ENCODE measurements at regions not wholly inside any gene's neighbourhood (a gene's known extent, or its start where the extent isn't known, plus 50 kb on each side); places are given as distances from the start of the nearest gene placed in this dataset.

DNA sequence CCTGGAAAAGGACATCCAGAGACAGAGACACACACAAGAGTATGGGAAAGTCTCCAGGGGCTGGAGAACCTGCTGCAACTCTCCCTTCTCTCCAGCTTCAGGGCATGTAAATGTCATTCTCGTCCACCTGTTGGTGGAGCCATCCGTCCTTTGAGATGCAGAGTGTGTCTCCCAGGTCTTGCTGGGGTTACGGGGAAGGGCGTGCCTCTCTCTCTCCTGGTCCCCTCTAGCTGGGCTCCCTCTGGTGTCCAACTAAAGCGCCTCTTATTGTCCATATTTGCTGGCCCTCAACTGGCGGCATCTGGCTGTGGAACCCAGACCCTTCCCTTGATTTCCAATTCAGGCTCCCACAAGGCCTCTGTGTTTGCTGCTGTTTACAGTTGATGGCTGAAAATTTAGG, 244.1 kb downstream of the BMP7 start:
- Histone ChIP-seq H3K4me3 (ENCODE audit: low read depth, low read length) (no peak overlapping the region), H3K9me3 (ENCODE audit: control insufficient read depth in 2 of 2, low read length in 2 of 2) (no peaks in the 10 kb centered on the region), H3K27ac (ENCODE audit: insufficient read depth, low read length, poor library complexity, severe bottlenecking) (no peak overlapping the region), H3K27me3 (ENCODE audit: control insufficient read depth, insufficient read depth, low read length) (no peaks in the 10 kb centered on the region), H3K36me3 (ENCODE audit: control insufficient read depth, insufficient read depth, low read length) (no peaks in the 10 kb centered on the region), H3K4me1 (ENCODE audit: control insufficient read depth, insufficient read depth, low read length, poor library complexity, severe bottlenecking) (no peaks in the 10 kb centered on the region)
- ATAC-seq (ENCODE audit: low read depth in 2 of 2) = no peak
- Mint-ChIP-seq H3K27me3 (peaks cover 8% of the 10 kb centered on the region), H3K27ac (no peak overlapping the region), H3K4me3 (no peak overlapping the region), H3K9me3 (peaks cover 0 to 3% (median 0%) of the 10 kb centered on the region in 7 donors), H3K36me3 (no peaks in the 10 kb centered on the region), H3K4me1 (no peaks in the 10 kb centered on the region)
- DNase-seq = no peak

DNA sequence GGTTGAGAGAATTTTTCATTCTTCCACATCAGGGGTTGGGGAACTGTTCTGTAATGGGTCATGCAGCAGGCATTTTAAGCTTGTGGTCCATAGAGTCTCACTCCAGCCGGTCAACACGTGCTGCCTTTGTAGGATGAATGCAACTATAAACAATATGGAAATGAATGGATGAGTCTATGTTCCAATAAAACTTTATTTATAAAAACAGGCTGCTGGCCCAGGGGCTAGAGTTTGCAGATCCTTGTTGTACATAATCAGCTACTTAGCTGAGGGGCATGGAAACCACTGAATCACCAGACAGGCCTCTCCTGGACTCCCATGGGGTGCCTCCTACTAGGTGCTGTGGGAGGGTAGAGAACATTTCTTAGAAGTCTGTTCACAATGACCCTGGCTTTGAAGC, 243.4 kb downstream of the BMP7 start:
- H3K36me3 ChIP-seq (ENCODE audit: control insufficient read depth, insufficient read depth, low read length) = no peaks in the 10 kb centered on the region
- H3K27me3 ChIP-seq (ENCODE audit: control insufficient read depth, insufficient read depth, low read length) = no peaks in the 10 kb centered on the region
- Mint-ChIP-seq H3K36me3 (no peaks in the 10 kb centered on the region), H3K9me3 (peaks cover 0 to 2% (median 0%) of the 10 kb centered on the region in 7 donors), H3K4me3 (no peak overlapping the region), H3K4me1 (no peaks in the 10 kb centered on the region), H3K27ac (no peak overlapping the region), H3K27me3 (peaks cover 8% of the 10 kb centered on the region)
- H3K27ac ChIP-seq (ENCODE audit: insufficient read depth, low read length, poor library complexity, severe bottlenecking) = no peak overlapping the region
- no peaks in the 10 kb centered on the region for H3K4me1 ChIP-seq (ENCODE audit: control insufficient read depth, insufficient read depth, low read length, poor library complexity, severe bottlenecking)
- ATAC-seq (ENCODE audit: low read depth in 2 of 2) (no peak), DNase-seq (no peak)
- H3K9me3 ChIP-seq (ENCODE audit: control insufficient read depth in 2 of 2, low read length in 2 of 2) = no peaks in the 10 kb centered on the region
- H3K4me3 ChIP-seq (ENCODE audit: low read depth, low read length) = no peak overlapping the region

DNA sequence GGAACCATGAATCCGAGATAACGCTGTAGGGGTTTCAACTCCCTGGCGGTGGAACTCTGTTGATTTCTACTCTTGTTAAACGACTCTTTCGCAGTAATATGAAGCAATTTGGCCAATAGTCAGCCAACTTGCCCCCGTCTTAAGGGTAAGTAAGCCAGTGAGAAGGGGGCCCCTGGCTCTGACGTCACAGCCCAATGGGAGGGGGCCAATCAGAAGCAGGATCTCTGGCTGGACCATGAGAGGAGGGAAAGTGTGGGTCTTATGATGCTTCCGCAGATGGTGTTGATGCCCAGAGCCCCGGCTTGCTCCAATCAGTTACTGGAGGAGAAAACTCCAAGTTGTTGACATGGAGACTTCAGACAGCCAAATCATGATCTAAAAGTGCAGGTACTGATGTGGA, 242.4 kb downstream of the BMP7 start:
- no peak overlapping the region for H3K27ac Mint-ChIP-seq
- no peaks in the 10 kb centered on the region for H3K4me1 ChIP-seq (ENCODE audit: control insufficient read depth, insufficient read depth, low read length, poor library complexity, severe bottlenecking)
- no peak overlapping the region for H3K27ac ChIP-seq (ENCODE audit: insufficient read depth, low read length, poor library complexity, severe bottlenecking)
- H3K4me3 ChIP-seq (ENCODE audit: low read depth, low read length) = no peak overlapping the region
- ATAC-seq (ENCODE audit: low read depth in 2 of 2) = no peak
- no peak overlapping the region for H3K4me3 Mint-ChIP-seq
- H3K27me3 Mint-ChIP-seq = peaks cover 8% of the 10 kb centered on the region
- peaks cover 0 to 3% (median 0%) of the 10 kb centered on the region in 7 donors for H3K9me3 Mint-ChIP-seq
- H3K4me1 Mint-ChIP-seq = no peaks in the 10 kb centered on the region
- H3K9me3 ChIP-seq (ENCODE audit: control insufficient read depth in 2 of 2, low read length in 2 of 2) = no peaks in the 10 kb centered on the region
- H3K36me3 ChIP-seq (ENCODE audit: control insufficient read depth, insufficient read depth, low read length) = no peaks in the 10 kb centered on the region
- DNase-seq = no peak
- H3K36me3 Mint-ChIP-seq = no peaks in the 10 kb centered on the region
- no peaks in the 10 kb centered on the region for H3K27me3 ChIP-seq (ENCODE audit: control insufficient read depth, insufficient read depth, low read length)

DNA sequence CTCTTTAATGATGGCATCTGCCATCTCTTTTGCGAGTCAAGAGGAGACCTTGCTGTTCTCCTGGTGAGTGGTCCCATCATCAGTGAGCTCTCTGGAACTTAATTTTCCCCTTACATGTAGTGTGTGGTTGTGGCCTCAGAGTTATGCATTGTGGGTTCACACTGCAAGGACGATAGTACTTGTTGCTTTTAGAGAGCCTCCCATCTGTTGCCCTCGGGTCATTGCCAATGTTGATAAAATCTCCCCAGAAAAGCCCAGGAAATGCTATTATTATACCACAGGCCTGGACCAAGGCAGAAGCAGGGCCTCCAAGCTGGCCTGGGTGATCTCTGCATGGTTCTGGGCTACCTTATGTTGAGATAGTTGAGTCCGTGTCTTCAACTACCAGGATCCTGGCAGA, 241.6 kb downstream of the BMP7 start:
- Histone ChIP-seq H3K9me3 (ENCODE audit: control insufficient read depth in 2 of 2, low read length in 2 of 2) (no peaks in the 10 kb centered on the region), H3K4me1 (ENCODE audit: control insufficient read depth, insufficient read depth, low read length, poor library complexity, severe bottlenecking) (no peaks in the 10 kb centered on the region), H3K4me3 (ENCODE audit: low read depth, low read length) (no peak overlapping the region), H3K27ac (ENCODE audit: insufficient read depth, low read length, poor library complexity, severe bottlenecking) (no peak overlapping the region), H3K27me3 (ENCODE audit: control insufficient read depth, insufficient read depth, low read length) (no peaks in the 10 kb centered on the region), H3K36me3 (ENCODE audit: control insufficient read depth, insufficient read depth, low read length) (no peaks in the 10 kb centered on the region)
- H3K36me3 Mint-ChIP-seq = no peaks in the 10 kb centered on the region
- no peaks in the 10 kb centered on the region for H3K4me1 Mint-ChIP-seq
- DNase-seq = no peak
- H3K4me3 Mint-ChIP-seq = no peak overlapping the region
- H3K27ac Mint-ChIP-seq = no peak overlapping the region
- peaks cover 8% of the 10 kb centered on the region for H3K27me3 Mint-ChIP-seq
- peaks cover 0 to 3% (median 0%) of the 10 kb centered on the region in 7 donors for H3K9me3 Mint-ChIP-seq
- ATAC-seq (ENCODE audit: low read depth in 2 of 2) = no peak

DNA sequence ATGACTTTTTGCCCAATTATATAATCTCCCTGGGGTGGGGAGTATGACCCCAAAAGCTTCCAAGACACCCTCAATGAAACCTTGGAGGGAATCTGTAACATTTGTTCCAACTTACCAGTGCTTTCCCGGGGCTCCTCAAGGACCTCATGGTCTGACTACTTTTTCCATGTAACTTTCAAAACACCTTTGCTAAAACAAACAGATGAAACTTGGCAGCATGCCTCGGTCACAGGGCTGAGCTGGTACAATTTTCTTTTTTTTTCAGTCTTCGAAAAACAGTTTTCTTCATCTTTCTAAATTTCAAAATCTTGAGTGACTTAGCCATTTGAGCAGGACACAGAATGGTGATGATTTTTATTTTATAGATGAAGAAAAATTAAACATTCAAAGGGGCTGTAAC, 241.2 kb downstream of the BMP7 start:
- Histone ChIP-seq H3K36me3 (ENCODE audit: control insufficient read depth, insufficient read depth, low read length) (no peaks in the 10 kb centered on the region), H3K4me3 (ENCODE audit: low read depth, low read length) (no peak overlapping the region), H3K27ac (ENCODE audit: insufficient read depth, low read length, poor library complexity, severe bottlenecking) (no peak overlapping the region), H3K27me3 (ENCODE audit: control insufficient read depth, insufficient read depth, low read length) (no peaks in the 10 kb centered on the region), H3K4me1 (ENCODE audit: control insufficient read depth, insufficient read depth, low read length, poor library complexity, severe bottlenecking) (no peaks in the 10 kb centered on the region), H3K9me3 (ENCODE audit: control insufficient read depth in 2 of 2, low read length in 2 of 2) (no peaks in the 10 kb centered on the region)
- Mint-ChIP-seq H3K4me3 (no peak overlapping the region), H3K27ac (no peak overlapping the region), H3K9me3 (peaks cover 0 to 3% (median 0%) of the 10 kb centered on the region in 7 donors), H3K27me3 (peaks cover 7% of the 10 kb centered on the region), H3K36me3 (no peaks in the 10 kb centered on the region), H3K4me1 (no peaks in the 10 kb centered on the region)
- DNase-seq (no peak), ATAC-seq (ENCODE audit: low read depth in 2 of 2) (no peak)

DNA sequence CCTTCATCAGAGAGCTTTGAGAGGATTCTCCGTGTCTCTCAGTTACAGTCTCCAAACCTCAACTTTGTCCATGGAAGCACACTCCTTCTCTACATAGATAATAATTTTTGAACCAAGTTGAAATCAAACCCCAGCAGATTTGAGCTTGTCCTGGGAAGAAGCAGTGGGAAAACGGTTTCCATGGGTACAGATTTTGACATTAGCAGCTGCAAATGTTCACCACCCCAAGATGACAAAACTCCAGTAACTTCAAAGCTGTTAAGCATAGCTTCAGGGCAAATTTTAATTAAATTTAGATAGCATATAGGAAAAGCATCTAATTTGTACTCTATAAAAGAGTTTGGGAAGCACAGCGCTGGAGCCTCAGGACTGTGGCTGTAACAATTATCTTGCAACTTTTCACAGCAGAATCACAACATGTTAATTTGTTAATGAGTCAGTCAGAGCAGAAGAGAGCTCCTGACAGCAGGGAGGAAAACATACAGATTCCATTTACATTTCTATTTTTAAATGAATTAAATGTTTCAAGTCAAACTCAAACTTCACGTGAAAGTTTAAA, 240.7 kb downstream of the BMP7 start:
- ATAC-seq (ENCODE audit: low read depth in 2 of 2) (no peak), DNase-seq (no peak)
- H3K4me1 Mint-ChIP-seq = no peaks in the 10 kb centered on the region
- no peak overlapping the region for H3K27ac ChIP-seq (ENCODE audit: insufficient read depth, low read length, poor library complexity, severe bottlenecking)
- H3K4me3 Mint-ChIP-seq = no peak overlapping the region
- H3K36me3 ChIP-seq (ENCODE audit: control insufficient read depth, insufficient read depth, low read length) = no peaks in the 10 kb centered on the region
- no peaks in the 10 kb centered on the region for H3K36me3 Mint-ChIP-seq
- no peaks in the 10 kb centered on the region for H3K4me1 ChIP-seq (ENCODE audit: control insufficient read depth, insufficient read depth, low read length, poor library complexity, severe bottlenecking)
- no peak overlapping the region for H3K27ac Mint-ChIP-seq
- H3K27me3 Mint-ChIP-seq = peaks cover 4% of the 10 kb centered on the region
- peaks cover 0 to 3% (median 0%) of the 10 kb centered on the region in 7 donors for H3K9me3 Mint-ChIP-seq
- H3K4me3 ChIP-seq (ENCODE audit: low read depth, low read length) = no peak overlapping the region
- no peaks in the 10 kb centered on the region for H3K27me3 ChIP-seq (ENCODE audit: control insufficient read depth, insufficient read depth, low read length)
- no peaks in the 10 kb centered on the region for H3K9me3 ChIP-seq (ENCODE audit: control insufficient read depth in 2 of 2, low read length in 2 of 2)

DNA sequence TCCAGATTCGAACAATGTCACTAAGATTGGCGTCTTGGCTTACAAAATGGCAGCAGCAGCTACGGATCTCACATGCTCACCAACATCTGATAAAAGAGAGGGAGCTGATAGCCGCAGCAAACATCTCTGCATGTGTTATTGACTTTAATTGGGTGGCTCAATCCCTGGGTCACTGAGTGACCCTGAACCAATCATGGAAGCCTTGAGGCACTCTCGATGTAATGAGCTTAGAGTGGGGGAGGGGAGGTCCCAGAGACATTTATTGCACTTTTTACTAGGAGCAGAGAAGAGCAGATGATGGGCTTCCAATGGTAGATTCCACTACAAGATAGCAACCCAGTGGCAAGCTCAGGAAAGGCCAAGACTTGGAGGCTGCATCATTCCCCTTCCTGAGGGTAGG, 238.7 kb downstream of the BMP7 start:
- H3K36me3 Mint-ChIP-seq = no peaks in the 10 kb centered on the region
- H3K9me3 ChIP-seq (ENCODE audit: control insufficient read depth in 2 of 2, low read length in 2 of 2) = no peaks in the 10 kb centered on the region
- no peak overlapping the region for H3K27ac ChIP-seq (ENCODE audit: insufficient read depth, low read length, poor library complexity, severe bottlenecking)
- peaks cover 0 to 3% (median 0%) of the 10 kb centered on the region in 7 donors for H3K9me3 Mint-ChIP-seq
- H3K36me3 ChIP-seq (ENCODE audit: control insufficient read depth, insufficient read depth, low read length) = no peaks in the 10 kb centered on the region
- H3K4me3 ChIP-seq (ENCODE audit: low read depth, low read length) = no peak overlapping the region
- no peak overlapping the region for H3K27ac Mint-ChIP-seq
- ATAC-seq (ENCODE audit: low read depth in 2 of 2) = no peak
- H3K4me1 Mint-ChIP-seq = no peaks in the 10 kb centered on the region
- H3K4me1 ChIP-seq (ENCODE audit: control insufficient read depth, insufficient read depth, low read length, poor library complexity, severe bottlenecking) = no peaks in the 10 kb centered on the region
- DNase-seq = no peak
- H3K27me3 ChIP-seq (ENCODE audit: control insufficient read depth, insufficient read depth, low read length) = no peaks in the 10 kb centered on the region
- peaks cover 4% of the 10 kb centered on the region for H3K27me3 Mint-ChIP-seq
- no peak overlapping the region for H3K4me3 Mint-ChIP-seq
